Stimulated activated CD8-positive, alpha-beta memory T cell treated with anti-CD3 and anti-CD28 coated beads, Interleukin-7, amount 100 ng/mL, for 4 hours (primary cell): ENCODE measurements at regions not wholly inside any gene's neighbourhood (a gene's known extent, or its start where the extent isn't known, plus 50 kb on each side); places are given as distances from the start of the nearest gene placed in this dataset.

ENCODE experiments used
- DNase-seq, 2 donors: peaks; one replicate each; pipeline ENCODE4 v3.0.0-alpha.2; 2020; ENCODE audit warnings: low read depth in 2 of 2

DNA sequence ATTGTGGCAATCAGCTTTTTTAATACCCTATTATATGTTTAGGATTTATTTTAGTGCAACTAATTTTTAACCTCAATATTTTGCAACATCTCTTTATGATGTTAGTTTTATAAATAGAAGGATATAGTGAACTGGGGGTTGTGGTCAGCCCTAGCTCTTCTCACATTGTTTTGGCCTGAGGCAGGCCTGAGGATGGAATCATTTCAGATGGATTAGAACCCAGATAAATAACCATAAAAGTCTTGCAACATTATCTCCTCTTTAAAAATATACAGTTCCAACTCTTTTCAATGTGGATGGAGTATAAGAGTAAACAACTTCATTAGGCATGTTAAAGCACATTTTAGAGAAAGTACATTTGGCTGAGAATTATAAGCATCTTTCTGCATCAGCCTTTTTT, 522.7 kb downstream of the NR2F1-AS1 start:
- DNase-seq, result no peak

DNA sequence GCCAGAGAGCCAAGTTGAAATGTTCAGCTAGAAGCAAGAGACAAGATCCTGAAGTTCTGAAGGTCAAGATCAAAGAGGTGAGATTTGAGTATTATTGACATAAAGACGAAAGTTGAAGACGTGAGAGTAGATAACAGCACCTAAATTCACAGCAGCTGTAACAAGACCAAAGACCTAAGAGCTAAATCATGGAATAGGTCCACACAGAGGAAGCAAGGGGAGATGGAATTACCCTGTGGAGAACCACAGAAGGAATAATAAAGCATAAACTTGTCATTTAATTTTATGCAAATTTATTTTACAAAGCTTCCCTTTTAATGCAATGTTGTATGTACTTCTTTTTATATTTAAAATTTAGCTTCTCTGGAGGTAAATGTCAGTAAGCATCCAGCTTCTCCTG, 523.7 kb downstream of the NR2F1-AS1 start:
- DNase-seq, result no peak

DNA sequence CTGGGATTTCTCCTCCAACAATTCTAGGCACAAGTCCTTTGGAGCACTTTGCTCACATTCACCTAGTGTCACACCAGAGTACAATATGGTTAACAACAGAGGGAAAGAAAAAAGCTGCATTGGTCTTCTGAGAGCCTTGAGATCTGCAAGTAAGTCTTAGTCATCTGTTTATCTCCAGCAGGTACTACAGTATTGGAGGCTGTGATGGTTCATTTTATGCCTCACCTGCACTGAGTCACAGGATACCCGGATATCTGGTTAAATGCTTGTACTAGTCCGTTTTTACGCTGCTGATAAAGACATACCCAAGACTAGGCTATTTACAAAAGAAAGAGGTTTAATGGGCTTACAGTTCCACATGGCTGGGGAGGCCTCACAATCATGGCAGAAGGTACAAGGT, 525.0 kb downstream of the NR2F1-AS1 start:
- DNase-seq, result no peak

DNA sequence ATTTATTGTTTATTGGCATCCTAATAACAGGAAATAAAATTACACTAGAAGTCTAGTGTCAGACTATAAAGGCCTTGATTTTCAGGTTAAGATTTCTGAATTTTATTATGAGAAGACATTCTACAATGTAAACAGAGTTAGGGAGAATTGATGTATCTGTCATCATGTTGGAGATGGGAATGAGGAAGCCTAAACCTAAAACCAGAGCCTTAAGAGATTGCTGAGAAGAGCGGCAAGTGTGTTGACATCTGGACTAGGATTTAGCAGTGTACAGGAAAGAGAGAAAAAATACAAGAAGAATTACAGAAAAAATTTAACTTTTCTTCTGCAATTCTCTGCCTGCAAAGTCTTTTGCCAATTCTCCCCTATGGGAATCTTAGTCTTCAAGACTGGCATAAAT, 525.5 kb downstream of the NR2F1-AS1 start:
- DNase-seq, result no peak

DNA sequence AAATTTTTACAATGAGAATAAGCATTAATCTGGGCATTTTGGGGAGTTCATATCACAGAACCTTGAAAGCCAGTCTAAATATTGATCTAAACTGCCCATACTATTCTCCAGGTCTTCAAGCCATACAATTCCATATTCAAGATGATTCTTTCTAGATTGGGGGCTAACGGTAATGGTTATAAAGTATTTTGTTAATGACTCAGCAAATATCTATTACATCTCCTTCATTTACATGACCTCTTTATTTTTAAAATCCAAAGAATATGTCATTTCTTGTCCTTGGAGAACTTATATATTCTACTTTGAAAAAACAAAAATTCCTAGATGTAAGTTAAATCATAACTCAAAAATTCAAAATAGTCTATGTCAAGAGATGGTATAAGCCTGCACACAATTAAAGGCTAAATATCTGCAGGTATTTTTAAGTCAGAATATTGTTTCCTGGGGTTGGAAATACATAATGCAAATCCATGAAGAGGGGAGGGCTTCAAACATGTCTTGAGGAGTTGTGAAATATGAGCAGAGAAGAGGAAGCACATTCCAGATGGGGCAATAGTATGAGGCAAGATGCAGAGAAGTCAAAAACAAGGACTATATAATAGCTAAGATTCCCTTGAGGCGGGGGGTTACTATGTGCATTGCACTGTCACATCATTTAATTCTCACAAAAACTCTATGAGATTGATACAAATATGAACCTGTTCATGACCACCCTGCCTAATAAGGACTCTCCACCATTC, 526.4 kb downstream of the NR2F1-AS1 start:
- no peak for DNase-seq

DNA sequence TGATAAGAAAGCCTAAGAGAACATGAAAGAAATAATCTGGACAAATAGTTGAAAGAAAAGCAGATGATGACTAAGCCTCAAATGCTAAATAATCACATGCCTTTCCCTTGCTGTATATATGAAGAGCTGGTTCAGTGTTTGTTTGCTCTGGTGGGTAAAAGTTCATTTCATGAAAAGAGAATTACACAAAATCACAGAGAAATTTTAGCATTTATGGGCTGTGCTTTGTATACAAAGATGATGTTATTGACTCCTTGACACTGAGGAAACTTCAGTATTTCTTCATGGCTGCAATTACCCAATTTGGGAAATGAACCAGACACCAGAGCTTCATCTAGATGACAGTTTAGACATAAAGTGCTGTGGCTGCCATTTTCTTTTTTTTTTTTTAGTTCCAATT, 527.2 kb downstream of the NR2F1-AS1 start:
- no peak for DNase-seq

DNA sequence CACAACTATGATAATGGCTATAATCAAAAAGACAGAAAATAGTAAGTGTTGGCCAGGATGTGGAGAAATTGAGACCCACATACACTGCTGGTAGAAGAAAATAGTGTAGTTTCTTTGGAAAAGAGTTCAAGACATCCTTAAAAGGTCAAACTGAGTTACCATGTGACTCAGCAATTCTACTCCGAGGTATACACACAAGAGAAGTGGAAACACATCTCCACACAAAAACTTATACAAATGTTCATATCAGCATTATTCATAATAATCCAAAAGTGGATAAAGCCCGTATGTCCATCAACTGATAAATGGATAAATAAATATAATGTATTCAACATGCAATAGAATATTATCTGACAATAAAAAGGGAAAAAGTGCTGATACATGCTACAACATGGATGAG, 532.2 kb downstream of the NR2F1-AS1 start:
- no peak for DNase-seq

DNA sequence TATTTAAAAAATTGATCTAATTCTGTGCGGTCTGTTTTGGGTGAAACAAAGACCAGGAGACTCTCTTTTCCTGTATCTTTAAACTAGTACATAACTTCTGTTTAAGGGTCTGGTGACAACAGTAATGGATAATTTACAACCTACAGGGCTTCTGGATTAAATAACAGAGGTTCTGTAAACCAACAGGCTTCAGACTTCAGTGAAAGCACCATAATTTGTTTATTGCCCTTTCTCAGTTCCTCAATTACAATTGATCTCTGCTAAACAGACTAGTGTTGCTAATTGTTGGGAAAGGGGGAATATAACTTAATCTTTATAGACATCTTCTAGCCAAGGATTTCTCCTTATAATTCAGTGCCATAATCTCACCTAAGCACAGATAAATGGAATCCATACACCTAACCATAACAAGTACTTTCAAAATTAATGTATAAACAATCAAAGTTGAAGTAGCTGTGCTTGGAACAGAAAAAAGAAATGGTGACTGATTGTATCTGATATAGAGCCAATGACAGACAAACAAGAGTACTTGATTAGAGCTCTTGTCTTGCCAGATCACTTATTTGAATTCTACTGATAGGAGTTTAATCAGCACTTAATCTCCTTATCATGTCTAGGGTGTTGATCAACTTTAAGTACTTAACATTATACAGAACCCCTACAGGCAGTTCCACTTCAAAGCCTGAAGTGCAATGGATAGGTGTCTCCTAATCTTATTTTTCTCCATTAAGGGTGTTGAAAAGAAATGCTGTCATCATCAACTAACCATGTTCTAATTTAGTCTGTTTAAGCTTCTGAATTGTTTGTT, 536.0 kb downstream of the NR2F1-AS1 start:
- DNase-seq, result no peak

DNA sequence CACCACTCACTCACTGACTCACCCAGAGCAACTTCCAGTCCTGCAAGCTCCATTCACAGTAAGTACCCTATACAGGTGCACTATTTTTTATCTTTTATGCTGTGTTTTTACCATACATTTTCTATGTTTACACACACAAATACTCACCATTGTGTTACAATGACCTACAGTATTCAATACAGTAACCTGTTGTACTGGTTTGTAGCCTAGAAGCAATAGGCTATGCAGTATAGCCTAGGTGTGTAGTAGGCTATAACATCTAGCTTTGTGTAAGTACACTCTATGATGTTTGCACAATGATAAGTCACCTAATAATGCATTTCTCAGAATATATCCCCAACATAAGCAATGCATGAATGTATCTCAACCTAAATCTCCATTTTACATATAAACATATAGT, 541.1 kb downstream of the NR2F1-AS1 start:
- DNase-seq, result no peak

DNA sequence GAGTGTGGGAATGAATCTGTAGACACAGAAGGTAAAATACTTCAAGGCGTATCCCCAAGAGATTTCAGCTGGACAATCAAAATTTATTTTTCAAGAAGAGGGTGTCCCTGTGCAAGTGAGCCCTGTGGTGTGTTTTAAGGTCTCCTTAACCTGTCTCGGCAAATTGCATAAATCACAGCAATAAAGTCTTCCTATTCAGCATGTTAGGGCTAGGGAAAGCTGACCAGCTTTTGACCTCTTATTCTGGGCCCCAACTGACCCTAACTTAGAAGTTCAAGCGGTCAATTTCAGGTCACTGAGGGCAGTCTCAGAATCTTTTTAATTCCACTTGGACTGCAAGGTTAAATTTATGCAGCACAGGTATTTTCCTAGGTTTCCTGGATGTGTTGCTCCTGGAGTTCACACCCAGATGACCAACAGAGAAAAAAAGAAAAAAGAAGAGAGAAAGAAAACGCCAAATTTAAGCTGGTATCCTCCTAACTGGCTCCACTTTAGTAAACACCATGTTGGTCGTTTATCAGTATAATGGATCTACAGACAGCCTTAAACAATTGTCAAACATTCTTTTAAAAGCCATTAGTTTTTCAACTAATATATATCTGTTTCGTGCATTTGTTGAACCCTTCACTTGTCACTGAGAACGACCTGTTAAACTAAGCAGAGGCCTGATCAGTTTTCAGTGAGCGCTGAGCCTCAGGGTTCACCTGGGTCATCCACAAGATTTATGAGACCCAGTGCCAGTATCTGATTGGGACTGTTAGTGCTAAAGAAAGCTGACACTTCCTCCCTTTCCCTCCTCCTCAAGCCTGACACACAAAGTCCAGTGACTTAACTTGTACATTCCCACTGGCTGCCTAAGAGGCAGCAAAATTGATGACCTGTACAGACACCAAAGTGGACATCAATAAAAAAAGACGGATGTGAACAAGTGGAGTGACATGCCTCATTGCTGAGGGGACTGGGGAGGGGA, 546.1 kb downstream of the NR2F1-AS1 start:
- DNase-seq, result no peak

DNA sequence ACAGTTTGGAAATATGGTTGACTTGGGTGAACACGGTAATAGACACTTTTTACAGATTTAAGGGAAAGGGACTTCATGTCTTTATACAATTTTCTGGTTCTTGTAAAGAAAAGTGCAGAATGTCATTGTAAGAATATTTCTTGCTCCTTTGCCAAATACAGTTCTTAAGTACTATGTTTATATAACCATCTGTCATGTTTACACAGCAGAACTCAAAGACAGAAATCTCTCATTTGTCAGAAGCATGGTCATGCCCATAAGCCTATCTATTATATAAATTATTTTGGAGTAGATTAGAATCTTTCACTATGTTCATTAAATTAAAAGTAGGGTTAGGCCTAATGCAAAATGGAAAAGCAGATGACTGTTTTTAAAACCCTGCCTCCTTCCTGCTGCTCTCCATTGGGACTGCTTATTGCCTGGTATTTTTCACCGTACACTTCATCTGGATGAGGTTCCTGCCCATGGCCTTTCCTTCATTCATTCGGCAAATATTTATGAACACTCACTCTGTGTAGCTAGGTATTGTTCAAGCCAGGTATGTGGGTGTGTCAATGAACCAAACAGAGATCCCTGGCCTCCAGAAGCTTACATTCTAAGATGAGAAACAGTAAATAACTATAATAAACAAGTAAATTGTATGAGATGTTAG, 558.1 kb downstream of the NR2F1-AS1 start:
- no peak for DNase-seq

DNA sequence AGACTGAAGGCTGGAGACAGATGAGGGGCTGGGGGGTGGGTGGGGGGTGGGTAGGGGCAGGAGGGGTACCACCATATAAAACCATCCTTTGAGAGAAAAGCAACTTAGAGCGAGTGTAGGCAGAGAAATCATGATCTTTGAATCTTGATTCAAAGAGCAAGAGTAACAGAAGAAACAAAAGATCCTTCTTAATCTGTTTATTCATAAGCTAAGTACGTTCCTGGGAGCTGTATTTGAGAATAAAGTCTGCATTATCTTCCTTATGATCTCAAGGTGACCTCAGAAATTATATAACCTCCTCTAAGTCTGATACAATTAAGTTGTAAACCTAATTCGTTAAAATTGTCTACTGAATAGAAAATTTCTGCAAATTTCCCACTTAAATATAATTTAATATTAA, 558.8 kb downstream of the NR2F1-AS1 start:
- no peak for DNase-seq

DNA sequence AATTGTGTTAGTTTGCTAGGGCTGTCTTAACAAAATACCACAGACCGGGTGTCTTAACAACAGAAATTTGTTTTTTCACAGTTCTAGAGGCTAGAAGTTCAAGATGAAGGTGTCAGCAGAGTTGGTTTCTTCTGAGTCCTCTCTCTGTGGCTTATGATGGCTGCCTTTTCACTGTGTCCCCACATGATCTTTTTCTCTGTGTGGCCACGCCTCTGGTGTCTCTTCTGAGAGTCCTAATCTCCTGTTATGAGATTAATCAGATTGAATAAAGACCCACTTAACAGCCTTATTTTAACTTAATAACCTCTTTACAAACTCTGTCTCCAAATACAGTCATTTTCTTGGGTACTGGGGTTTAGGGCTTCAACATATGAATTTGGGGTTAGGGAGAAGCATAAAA, 561.1 kb downstream of the NR2F1-AS1 start:
- no peak for DNase-seq

DNA sequence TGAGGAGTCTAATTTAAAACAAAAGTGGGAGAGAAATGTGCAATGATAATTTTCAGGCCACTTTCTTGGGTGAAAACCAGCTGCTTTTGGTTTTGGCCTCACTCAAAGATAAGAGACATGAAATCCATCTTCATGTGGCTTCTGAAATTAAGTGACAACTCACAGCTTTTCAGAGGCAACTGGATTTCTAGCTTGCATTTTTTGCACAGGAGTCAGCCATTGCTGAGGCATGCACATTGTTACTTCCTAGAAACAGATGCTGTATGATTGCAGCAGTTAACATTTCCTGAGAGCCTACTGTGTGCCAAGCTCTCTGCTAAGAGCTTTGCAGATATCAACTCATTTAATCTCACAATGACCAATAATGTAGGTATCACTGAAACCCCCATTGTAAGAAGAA, 562.6 kb downstream of the NR2F1-AS1 start:
- no peak for DNase-seq

DNA sequence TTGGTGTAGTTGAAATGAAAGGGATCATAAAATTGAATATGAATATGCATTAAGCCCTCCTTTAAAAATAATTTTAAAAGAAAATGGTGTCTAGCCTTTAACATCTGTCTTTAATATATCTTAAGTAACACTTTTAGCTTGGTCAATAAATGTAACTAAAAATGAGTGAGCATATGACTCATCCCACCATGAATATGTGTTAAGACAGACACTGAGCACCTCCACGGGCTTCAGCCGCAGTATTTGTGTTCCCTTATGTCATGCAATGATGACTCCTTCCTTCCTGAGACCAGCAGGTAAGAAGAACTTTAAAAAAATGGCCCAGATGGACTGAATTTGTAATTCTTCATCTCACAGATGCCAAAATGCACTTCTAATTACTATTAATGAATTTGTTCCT, 563.2 kb downstream of the NR2F1-AS1 start:
- DNase-seq, result no peak

DNA sequence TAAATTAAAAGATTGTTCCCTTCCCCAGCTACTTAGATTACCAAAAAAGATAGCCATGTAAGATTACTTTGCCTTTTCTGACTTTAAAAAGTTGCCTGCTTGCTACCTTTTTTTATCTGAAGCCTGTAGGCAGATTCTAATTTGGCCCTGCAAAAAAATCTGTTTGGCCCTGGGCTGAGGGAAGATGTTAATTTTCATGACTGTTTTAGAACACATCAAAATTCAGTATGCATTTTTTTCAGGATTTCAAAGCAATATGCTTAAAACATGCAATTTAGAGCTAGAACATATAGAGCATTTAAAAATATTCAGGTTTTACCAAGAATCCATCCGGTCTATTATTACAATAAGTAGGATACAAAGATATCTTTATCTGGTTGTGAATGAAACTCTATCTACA, 563.6 kb downstream of the NR2F1-AS1 start:
- no peak for DNase-seq

DNA sequence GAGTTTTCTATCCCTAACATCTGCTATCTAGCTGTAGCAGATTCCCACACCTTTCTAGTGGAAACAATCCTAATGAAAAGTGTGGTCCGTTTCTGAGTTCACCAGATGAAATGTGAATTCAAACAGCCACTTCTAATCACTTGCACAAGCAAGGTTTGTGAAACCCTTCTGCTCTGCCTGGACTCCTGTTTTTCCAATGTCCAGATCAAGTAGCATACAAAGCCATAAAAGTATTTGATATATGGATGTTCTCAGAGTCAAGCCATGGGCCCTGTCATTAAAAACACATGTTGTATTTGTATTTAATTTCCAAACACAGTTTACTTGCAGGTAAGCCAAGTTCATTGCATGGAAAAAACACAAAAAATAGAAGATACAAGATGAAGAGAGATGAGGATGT, 570.4 kb downstream of the NR2F1-AS1 start:
- no peak for DNase-seq

DNA sequence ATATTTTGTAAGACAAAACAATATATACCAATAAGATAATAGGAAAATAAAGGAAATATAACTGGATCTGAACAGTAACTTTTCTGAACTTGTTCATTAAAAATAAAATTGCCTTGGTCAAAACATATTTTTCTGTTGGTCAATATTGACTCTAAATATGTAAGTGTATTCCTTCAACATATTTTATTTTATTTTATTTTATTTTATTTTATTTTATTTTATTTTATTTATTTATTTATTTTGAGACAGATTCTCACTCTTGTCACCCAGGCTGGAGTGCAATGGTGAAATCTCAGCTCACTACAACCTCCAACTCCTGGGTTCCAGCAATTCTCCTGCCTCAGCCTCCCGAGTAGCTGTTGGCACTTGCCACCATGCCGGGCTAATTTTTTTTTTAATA, 571.0 kb downstream of the NR2F1-AS1 start:
- DNase-seq, result no peak

DNA sequence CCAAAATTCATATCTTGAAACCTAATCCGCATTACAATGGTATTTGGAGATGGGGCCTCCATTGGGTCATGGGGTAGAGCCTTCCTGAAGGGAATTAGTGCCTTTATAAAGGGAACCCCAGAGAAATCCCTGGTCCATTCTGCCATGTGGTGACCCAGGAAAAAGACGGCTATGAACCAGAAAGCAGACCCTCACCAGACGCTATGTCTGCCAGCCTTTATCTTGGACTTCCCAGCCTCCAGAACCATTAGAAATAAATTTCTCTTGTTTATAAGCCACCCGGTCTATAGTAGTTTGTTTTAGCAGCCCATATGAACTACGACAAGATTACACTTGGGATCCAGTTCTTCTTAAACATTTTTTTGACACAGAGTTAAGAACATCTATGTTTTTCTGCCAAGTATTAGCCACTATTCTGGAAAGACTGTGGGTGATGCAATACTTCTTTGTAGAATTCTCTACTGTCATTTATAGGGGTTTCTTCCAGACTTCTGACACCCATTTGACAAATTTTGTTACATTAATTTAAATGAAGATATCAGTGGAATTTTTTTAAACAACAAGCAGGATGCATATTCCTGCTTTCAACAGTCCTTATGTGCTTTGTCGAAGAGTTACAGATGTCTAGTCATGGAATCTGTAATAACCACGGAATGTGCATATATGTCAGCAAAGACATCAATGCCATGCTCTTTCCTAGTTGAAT, 572.4 kb downstream of the NR2F1-AS1 start:
- DNase-seq, result no peak

DNA sequence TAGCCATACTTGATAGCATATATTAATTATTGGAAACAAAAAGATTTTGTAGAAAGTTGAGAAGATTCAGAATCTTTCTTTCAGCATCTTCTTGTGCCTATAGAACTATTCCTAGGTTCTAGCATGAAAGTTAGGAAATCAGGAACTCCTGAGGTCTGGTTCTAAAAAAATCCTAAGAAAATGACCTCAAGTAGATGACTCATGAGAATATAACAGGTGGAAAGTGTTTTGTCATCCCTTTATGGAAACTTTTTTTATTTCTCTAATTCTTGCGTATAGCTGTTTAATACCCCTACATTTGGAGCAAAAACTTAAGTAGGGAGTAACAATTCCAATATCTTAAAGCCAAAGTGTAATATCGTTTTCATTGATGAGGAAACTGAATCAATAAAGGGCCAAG, 574.1 kb downstream of the NR2F1-AS1 start:
- no peak for DNase-seq

DNA sequence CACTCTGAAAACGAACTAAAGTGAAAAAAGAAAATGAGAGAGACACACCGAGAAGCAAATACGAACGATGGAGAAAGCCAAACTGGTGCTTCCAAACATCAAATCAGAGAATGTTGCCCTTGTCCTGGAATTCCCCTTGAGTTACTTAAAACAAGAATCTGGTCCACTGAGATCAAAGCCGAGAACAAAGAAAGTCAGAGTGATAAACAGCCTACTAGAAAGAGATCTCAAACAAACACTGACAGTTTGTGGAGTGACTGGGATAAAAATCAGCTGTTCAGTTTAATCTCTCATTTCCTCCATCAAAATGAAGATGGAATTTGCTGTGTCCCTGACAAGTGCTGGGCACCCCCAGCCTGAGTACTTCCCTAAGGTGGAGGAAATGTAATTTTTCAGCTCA, 582.6 kb downstream of the NR2F1-AS1 start:
- no peak for DNase-seq
